ENCODE measurements at regions not wholly inside any gene's neighbourhood (a gene's known extent, or its start where the extent isn't known, plus 50 kb on each side); places are given as distances from the start of the nearest gene placed in this dataset.

GRCh38 chr3:113084777-113085176, 94.0 kb downstream of the GTPBP8 start:
- no peak for DNase-seq (ENCODE audit: extremely low spot score, unreplicated experiment)
- Mint-ChIP-seq H3K27ac (ENCODE audit: unreplicated experiment) (peak overlapping the region; percentile 42), H3K4me1 (ENCODE audit: unreplicated experiment) (peaks cover 20% of the 10 kb centered on the region), H3K9me3 (ENCODE audit: unreplicated experiment) (no peaks in the 10 kb centered on the region), H3K4me3 (ENCODE audit: unreplicated experiment) (no peak overlapping the region), H3K36me3 (ENCODE audit: unreplicated experiment) (no peaks in the 10 kb centered on the region), H3K27me3 (ENCODE audit: unreplicated experiment) (peaks cover 4% of the 10 kb centered on the region)
- TF ChIP-seq, protein P1, sequence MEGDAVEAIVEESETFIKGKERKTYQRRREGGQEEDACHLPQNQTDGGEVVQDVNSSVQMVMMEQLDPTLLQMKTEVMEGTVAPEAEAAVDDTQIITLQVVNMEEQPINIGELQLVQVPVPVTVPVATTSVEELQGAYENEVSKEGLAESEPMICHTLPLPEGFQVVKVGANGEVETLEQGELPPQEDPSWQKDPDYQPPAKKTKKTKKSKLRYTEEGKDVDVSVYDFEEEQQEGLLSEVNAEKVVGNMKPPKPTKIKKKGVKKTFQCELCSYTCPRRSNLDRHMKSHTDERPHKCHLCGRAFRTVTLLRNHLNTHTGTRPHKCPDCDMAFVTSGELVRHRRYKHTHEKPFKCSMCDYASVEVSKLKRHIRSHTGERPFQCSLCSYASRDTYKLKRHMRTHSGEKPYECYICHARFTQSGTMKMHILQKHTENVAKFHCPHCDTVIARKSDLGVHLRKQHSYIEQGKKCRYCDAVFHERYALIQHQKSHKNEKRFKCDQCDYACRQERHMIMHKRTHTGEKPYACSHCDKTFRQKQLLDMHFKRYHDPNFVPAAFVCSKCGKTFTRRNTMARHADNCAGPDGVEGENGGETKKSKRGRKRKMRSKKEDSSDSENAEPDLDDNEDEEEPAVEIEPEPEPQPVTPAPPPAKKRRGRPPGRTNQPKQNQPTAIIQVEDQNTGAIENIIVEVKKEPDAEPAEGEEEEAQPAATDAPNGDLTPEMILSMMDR (IDR thresholded peaks at IDR 0.05), result no peak

DNA sequence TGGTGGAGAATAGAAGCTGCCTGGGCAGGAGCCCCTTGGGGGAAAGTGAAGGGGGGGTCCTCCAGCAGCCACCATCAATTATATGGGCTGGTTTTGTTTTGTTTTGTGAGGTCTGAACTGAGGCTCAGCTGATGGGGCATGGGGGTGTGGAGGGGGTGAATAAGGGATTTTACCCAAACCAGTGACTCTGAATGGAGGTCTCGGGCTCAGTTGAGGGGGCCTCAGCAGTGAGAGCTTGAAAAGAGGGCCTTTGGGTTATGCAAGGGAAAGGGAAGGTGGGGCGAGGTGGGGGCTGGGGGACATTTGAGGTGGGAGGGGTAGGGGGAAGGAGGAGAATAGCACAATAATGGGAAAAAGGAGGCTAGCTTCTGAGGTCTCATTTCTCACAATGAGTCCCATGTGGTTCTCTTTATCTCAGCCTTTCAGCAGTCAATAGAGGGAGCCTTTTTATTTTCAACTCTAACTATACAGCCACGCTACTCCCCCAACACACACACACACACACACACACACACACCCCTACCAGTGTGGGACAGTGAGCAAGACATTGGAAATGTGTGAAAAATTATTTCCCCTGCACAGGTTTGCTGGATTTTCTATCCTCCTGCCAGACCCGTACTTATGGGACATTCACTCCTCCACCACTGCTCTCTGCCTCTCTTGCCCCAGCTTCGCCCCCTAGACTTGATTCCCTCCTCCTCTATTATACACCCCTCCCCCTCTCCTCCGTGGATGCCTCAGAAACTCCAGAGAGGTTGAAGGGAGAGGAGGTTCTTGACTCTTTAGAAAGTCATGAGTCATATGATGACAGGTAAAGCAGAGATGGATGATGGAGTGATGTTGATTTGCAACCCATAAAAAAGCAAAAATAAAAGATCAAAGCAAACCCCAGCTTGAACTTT, 96.0 kb downstream of the GTPBP8 start:
- Mint-ChIP-seq H3K4me3 (ENCODE audit: unreplicated experiment) (no peak overlapping the region), H3K27me3 (ENCODE audit: unreplicated experiment) (peaks cover 7% of the 10 kb centered on the region), H3K4me1 (ENCODE audit: unreplicated experiment) (peaks cover 16% of the 10 kb centered on the region), H3K9me3 (ENCODE audit: unreplicated experiment) (no peaks in the 10 kb centered on the region), H3K27ac (ENCODE audit: unreplicated experiment) (no peak overlapping the region), H3K36me3 (ENCODE audit: unreplicated experiment) (no peaks in the 10 kb centered on the region)
- TF ChIP-seq, protein P1 (IDR thresholded peaks at IDR 0.05), result no peak
- DNase-seq (ENCODE audit: extremely low spot score, unreplicated experiment), result no peak

GRCh38 chr3:113088616-113089015, 97.8 kb downstream of the GTPBP8 start:
- no peak overlapping the region for H3K27ac Mint-ChIP-seq (ENCODE audit: unreplicated experiment)
- H3K36me3 Mint-ChIP-seq (ENCODE audit: unreplicated experiment), result no peaks in the 10 kb centered on the region
- no peak overlapping the region for H3K4me3 Mint-ChIP-seq (ENCODE audit: unreplicated experiment)
- TF ChIP-seq, protein P1 (IDR thresholded peaks at IDR 0.05), result no peak
- no peak for DNase-seq (ENCODE audit: extremely low spot score, unreplicated experiment)
- H3K9me3 Mint-ChIP-seq (ENCODE audit: unreplicated experiment), result no peaks in the 10 kb centered on the region
- H3K27me3 Mint-ChIP-seq (ENCODE audit: unreplicated experiment), result peaks cover 7% of the 10 kb centered on the region
- peaks cover 19% of the 10 kb centered on the region for H3K4me1 Mint-ChIP-seq (ENCODE audit: unreplicated experiment)

- no peak overlapping the region for H3K4me3 Mint-ChIP-seq (ENCODE audit: unreplicated experiment)
- H3K4me1 Mint-ChIP-seq (ENCODE audit: unreplicated experiment), result peaks cover 16% of the 10 kb centered on the region
- TF ChIP-seq, protein P1 (IDR thresholded peaks at IDR 0.05), result no peak
- no peak for DNase-seq (ENCODE audit: extremely low spot score, unreplicated experiment)
- no peaks in the 10 kb centered on the region for H3K36me3 Mint-ChIP-seq (ENCODE audit: unreplicated experiment)
- H3K9me3 Mint-ChIP-seq (ENCODE audit: unreplicated experiment), result no peaks in the 10 kb centered on the region
- no peak overlapping the region for H3K27ac Mint-ChIP-seq (ENCODE audit: unreplicated experiment)
- H3K27me3 Mint-ChIP-seq (ENCODE audit: unreplicated experiment), result peaks cover 7% of the 10 kb centered on the region
Measured at GRCh38 chr3:113091417-113091816, 100.6 kb downstream of the GTPBP8 start.

DNA sequence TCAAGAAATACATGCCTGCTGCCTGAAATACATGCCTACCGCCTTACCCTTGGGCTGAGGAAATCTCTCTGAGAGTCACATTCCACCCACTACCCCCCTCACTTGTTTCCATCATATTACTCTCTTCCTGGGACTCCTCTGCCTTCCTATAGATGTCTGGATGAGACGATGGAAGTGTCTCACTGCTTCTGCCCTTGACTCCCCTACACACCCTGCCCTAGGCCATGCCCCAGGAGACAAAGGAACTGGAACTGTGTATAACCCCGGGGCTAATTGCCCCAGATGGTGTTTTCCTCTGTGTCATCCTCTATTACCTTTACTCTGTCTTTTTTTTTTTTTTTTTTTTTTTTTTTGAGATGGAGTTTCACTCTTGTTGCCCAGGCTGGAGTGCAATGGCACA, 102.0 kb downstream of the GTPBP8 start:
- H3K27ac Mint-ChIP-seq (ENCODE audit: unreplicated experiment), result no peak overlapping the region
- H3K9me3 Mint-ChIP-seq (ENCODE audit: unreplicated experiment), result no peaks in the 10 kb centered on the region
- H3K27me3 Mint-ChIP-seq (ENCODE audit: unreplicated experiment), result peaks cover 7% of the 10 kb centered on the region
- no peaks in the 10 kb centered on the region for H3K36me3 Mint-ChIP-seq (ENCODE audit: unreplicated experiment)
- no peak overlapping the region for H3K4me3 Mint-ChIP-seq (ENCODE audit: unreplicated experiment)
- TF ChIP-seq, protein P1 (IDR thresholded peaks at IDR 0.05), result no peak
- no peak for DNase-seq (ENCODE audit: extremely low spot score, unreplicated experiment)
- H3K4me1 Mint-ChIP-seq (ENCODE audit: unreplicated experiment), result peaks cover 26% of the 10 kb centered on the region
